Stimulated activated CD8-positive, alpha-beta memory T cell treated with anti-CD3 and anti-CD28 coated beads, Interleukin-7, amount 100 ng/mL, for 4 hours (primary cell): ENCODE measurements at regions not wholly inside any gene's neighbourhood (a gene's known extent, or its start where the extent isn't known, plus 50 kb on each side); places are given as distances from the start of the nearest gene placed in this dataset.
"Not testable (repeated sequence)": the region's sequence is repeated elsewhere in the genome, so short reads cannot be mapped to it uniquely, and the experiment has no call there.

Experiments used
- DNase-seq, 2 donors: peaks; one replicate each; pipeline ENCODE4 v3.0.0-alpha.2; 2020; ENCODE audit warnings: low read depth in 2 of 2

DNA sequence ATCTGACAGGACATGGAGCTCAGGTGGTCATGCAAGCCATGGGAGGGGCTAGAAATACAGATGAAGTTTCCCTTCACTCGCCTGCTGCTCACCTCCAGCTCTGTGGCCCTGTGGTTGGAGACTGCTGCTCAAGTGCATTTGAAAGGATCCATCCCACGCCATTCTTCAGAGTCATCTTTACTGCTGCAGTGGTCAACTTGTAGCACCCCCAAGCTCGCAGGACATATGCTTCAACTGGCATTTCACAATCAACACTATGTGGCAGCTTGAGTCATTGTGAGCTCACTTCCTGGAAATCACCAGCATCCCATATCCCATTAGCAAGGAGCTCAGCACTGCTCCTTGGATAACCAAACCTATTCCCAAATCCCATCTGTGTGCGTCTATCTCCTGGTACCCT is 116.2 kb upstream of the TP53BP2 start:
- DNase-seq = not testable (repeated sequence)

DNA sequence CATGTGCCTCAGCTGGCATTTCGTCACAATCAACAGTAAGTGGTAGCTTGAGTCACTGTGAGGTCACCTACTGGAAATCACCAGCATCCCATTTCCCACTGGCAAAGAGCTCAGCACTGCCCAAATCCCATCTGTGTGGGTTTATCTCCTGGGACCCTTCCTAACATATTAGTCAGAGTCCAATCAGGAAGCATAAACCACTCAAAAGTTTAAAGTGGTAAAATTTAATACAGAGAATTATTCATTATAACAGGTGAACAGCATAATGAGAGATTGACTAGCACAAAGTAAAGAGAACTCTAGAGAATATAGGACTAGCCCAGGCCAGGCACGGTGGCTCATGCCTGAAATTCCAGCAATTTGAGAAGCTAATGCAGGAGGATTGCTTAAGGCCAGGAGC is 107.1 kb upstream of the TP53BP2 start:
- not testable (repeated sequence) for DNase-seq

DNA sequence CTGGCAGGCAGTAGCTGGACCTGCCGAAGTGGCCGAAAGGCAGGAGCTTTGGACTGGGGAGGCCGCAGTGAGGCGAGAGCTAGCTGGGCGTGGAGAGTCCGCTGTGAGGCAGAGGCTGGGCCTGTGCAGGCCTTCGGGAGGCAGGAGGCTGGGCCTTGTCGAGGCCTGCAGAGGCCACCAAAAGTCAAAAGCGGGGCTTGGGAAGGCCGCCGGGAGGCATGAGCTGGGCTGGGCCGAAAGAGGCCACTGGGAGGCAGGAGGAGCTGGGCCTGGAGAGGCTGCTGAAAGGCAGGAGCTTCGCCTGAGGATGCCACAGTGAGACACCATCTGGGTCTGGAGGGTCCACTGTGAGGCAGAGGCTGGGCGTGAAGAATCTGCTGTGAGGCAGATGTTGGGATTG is 105.8 kb upstream of the TP53BP2 start:
- not testable (repeated sequence) for DNase-seq

DNA sequence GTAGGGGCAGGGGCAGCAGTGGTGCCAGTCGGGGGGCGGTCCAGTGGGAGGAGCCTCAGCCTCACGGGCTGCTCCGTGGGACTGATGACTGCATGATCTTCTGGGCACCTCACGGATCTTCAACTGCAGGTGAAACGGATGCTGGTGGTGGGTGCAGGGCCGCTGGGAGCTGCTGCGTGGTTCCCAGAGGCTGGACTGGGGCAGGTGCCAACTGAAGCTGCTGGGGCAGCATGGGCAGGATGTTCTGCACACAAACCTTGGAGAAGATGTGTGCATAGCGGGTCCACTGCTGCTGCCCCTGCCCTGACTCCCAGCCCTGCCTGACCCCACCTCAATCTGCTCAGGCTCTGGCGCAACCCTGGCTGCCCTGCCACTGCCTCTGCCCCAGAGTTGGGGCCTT is 104.2 kb upstream of the TP53BP2 start:
- not testable (repeated sequence) for DNase-seq

DNA sequence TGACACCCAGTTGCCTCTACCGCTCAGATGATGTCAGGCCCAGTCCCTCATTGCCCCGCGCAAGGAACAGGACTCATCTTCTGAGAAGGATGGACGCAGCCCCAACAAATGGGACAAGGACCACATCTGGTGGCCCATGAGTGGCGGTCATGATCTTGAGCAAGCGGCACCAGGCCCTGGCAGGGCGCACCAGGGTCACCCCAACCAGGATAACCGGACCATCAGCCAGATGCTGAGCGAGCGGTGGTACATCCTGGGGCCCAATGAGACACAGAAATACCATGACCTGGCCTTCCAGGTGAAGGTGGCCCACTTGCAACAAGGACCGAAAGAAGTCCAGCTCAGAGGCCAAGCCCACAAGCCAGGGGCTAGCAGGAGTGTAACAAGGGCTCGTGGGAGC is 102.3 kb upstream of the TP53BP2 start:
- not testable (repeated sequence) for DNase-seq

DNA sequence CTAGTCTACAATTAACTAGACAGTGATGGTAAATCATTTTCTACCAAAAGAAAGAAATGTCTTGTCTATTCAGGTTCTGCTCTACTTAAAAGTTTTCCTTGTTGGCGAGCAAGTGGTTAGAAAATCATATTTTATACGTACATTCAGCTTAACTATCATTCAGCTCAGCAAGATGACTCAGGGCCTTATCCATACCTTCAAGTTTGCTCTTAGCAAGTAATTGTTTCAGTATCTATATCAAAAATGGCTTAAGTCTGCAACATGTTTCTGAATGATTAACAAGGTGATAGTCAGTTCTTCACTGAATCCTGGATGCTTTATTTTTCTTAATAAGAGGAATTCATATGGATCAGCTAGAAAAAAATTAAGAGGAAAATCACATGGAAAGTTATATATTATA is 90.8 kb upstream of the TP53BP2 start:
- not testable (repeated sequence) for DNase-seq

DNA sequence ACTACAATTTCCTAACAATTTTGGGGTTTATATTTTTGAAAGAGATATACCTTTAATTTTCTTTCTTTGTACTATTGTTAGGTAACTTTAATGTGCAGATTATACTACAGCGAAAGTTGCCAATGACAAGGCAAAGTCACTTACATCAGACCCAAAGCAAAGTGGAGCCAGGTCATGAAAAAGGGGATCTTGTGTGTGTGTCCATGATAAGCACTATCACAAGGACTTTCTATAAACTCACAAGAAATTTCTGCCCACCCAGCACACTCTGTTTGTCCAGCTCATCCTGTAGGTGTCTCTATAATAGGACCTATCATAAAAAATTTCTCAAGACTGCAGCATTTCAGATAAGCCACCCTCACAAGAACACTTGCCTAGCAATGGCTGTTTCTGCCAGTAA is 85.7 kb upstream of the TP53BP2 start:
- not testable (repeated sequence) for DNase-seq

DNA sequence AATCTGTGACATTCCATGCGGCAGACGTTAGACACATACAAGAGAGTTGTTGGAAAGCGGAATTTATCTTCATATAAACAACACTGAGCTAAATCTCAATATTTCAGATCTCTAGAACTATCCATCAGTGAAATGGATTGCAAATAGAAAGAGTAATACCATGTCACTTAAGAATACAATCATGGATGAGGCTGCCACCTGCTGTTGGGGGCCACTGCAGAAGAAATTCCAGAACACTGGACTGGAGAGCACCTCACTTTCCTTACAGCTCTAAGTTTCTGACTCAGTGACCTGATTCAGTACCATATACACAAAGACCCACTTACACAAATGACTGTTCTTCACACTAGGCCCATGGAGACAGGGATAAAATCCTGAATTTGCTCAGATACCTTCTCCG is 75.1 kb upstream of the TP53BP2 start:
- DNase-seq = not testable (repeated sequence)

DNA sequence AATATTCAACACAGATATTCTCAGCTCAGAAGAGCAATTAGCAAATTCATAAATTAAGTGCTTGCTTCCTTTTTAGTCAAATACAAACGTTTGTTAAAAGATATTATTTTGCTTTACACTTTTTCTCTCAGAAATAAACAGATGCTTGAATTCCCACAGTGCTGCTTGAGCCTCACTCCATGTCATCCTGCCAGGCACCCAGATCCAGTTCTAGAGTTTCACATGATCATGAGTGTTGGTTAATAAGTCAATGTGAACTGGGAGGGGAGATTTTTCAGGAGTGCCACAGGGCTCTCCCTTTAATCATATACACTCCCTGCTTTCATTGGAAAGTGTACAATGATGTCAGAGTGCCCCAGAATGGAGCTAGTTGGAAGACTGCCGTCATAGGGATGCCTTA is 69.7 kb upstream of the TP53BP2 start:
- not testable (repeated sequence) for DNase-seq

DNA sequence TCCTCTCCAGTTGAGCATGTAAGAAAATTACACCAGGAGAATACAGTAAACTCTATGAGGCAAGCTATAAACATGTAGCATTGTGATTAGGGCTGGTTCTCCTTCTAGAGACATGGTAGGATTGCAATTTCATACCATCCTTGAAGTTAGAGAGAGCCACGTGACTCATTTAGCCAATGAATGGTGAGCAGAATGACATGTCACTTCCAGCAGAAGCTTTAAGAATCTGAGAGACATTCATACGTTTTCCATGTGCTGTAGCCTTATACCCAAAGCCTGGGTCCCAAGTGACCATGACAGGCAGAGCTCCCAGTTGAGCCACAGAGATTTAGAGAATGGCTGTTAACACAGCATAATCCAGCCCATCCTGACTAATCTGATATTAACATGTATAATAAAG is 68.0 kb upstream of the TP53BP2 start:
- DNase-seq = not testable (repeated sequence)

DNA sequence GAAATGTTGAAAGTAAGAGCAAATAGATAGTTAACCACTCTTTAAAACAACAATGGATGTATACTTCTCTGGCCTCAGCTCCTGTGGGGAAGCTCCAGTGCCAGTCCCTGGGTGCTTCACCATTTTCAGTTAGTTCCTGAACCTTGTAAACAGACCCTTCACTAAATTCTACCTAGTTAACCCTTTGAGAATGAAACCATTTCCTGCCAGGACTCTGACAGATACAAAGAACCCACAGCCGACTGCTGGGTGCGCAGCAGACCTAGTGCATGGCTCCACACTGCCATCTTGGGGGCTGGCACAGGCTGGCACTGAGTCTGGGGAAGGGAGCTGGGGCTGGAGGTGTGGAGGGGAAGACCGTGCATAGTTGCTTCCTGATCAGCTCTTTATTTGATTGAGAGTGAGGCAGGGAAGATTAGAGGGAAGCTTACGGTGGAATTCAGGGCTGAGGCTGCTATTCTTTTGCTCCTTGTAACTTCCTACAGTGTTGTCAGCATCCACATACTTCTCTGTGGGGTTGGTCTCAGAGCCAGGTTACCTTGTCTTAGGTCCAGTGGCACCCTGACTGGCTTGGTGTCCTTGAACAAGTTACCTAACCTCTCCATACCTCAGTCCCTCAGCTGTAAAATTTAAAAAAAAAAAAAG is 62.3 kb upstream of the TP53BP2 start:
- not testable (repeated sequence) for DNase-seq

DNA sequence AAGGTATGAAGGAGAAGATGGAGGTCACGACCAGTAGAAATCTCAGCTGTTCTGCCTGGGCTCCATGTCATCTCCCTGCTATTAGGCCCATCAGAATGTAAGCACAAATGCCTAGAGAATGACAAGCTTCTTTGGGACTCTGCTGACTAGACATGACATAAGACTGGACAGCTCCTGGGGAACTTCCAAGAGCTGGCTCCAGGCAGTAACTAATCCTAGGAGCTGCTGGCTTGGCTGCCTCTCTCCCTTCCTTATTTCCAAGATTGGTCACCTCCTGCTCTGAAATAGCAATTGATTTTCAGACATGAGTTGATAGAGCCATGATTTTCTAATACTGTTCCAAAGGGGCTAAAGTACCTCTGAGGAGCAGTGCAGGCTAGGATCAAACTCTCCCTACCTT is 57.5 kb upstream of the TP53BP2 start:
- DNase-seq = not testable (repeated sequence)

DNA sequence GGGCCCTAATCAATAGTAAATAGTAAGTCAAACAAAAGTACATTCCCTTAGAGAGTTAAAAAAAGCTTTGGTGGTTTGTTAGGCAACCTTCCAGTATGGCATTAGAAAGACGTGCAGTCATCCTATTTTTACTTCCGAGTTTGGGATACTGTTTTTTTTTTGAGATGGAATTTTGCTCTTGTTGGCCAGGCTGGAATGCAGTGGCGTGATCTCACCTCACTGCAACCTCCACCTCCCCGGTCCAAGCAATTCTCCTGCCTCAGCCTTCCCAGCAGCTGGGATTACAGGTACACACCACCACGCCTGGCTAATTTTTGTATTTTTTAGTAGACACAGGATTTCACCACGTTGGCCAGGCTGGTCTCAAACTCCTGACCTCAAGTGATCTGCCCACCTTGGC is 54.0 kb upstream of the TP53BP2 start:
- not testable (repeated sequence) for DNase-seq

DNA sequence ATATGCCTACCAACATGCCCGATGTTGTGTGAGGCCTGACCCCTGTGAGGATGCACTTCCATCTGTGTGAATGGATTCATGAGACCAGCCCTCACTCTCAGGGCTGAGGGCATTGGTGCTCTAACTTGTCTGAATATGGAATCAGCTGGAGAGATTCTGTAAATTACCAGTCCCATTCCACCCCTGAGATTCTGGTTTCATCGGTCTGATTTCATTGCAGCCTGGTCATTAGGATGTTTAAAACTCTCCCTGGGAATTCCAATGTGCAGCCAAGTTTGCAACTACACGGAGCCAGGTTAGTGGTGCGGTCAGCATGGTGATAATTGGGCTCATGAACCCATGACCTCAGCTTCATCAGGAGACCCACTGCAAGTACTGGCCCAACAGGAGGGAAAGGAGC is 51.4 kb upstream of the TP53BP2 start:
- DNase-seq = not testable (repeated sequence)

DNA sequence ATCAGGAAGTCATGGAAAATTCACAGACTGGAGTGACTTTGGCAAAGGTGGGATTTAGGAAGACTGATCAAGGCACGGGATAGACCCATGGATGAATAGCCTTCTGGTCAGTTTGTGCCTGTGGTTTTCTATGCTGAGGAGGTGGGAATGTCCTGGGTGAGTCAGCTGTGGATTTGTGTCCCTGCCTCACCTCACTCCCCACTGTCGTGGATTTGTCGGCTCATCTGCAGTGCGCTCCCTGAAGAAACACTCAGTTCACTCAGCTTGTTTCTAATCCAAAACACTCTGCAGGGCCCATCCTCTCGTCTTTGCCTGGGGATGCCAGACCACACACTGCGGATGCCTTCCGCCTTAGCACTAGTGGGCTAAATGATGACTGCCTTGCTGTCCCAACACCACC is 50.2 kb upstream of the TP53BP2 start:
- DNase-seq = not testable (repeated sequence)
